AG09309 (cell line): ENCODE measurements at regions not wholly inside any gene's neighbourhood (a gene's known extent, or its start where the extent isn't known, plus 50 kb on each side); places are given as distances from the start of the nearest gene placed in this dataset.

ENCODE experiments used
- DNase-seq: peaks from one replicate; pipeline ENCODE4 v3.0.0-alpha.2; 2010; ENCODE audit warnings: low read depth
- H3K4me3 ChIP-seq: 2 replicates; pipeline ENCODE4 v1.5.1; 2011; ENCODE audit warnings: mild to moderate bottlenecking, low read depth, low read length, moderate library complexity; ENCODE audit not compliant: control insufficient read depth
- CTCF ChIP-seq: IDR thresholded peaks from 2 replicates; pipeline ENCODE4 v1.5.1; 2011; ENCODE audit warnings: mild to moderate bottlenecking, low read depth, low read length, inconsistent platforms; ENCODE audit not compliant: insufficient read depth, control insufficient read depth; ENCODE audit errors: missing control alignments

- TF ChIP-seq CTCF = no peak
- no peak for DNase-seq
- H3K4me3 ChIP-seq = no peak overlapping the region
Observed at GRCh38 chr5:51271261-51271660, 112.0 kb upstream of the ISL1 start.

GRCh38 chr5:51273021-51273420, 110.2 kb upstream of the ISL1 start:
- no peak for DNase-seq
- no peak overlapping the region for H3K4me3 ChIP-seq
- no peak for TF ChIP-seq CTCF

GRCh38 chr5:51273871-51274270, 109.4 kb upstream of the ISL1 start:
- H3K4me3 ChIP-seq = no peak overlapping the region
- no peak for TF ChIP-seq CTCF
- no peak for DNase-seq

GRCh38 chr5:51275428-51275827, 107.8 kb upstream of the ISL1 start:
- H3K4me3 ChIP-seq = no peak overlapping the region
- no peak for TF ChIP-seq CTCF
- DNase-seq = no peak

GRCh38 chr5:51276250-51276649, 107.0 kb upstream of the ISL1 start:
- no peak for DNase-seq
- TF ChIP-seq CTCF = no peak
- no peak overlapping the region for H3K4me3 ChIP-seq

GRCh38 chr5:51278539-51278938, 104.7 kb upstream of the ISL1 start:
- no peak for TF ChIP-seq CTCF
- no peak for DNase-seq
- no peak overlapping the region for H3K4me3 ChIP-seq
